ENCODE measurements at regions not wholly inside any gene's neighbourhood (a gene's known extent, or its start where the extent isn't known, plus 50 kb on each side); places are given as distances from the start of the nearest gene placed in this dataset.
A peak's percentile ranks its signal among the peaks of the same experiment; 100 is the strongest.
"Not testable (repeated sequence)": the region's sequence is repeated elsewhere in the genome, so short reads cannot be mapped to it uniquely, and the experiment has no call there.

- DNase-seq: no peak
Observed at GRCh38 chr7:83739527-83739926, 90.6 kb upstream of the SEMA3E start.

GRCh38 chr7:83738291-83738835 is 89.4 kb upstream of the SEMA3E start:
- peak in 1 of 58 donors; percentile 14 for DNase-seq

- no peak for DNase-seq
Observed at GRCh38 chr7:83732305-83732704, 83.4 kb upstream of the SEMA3E start.

- no peak for DNase-seq
Observed at GRCh38 chr7:83731154-83731553, 82.2 kb upstream of the SEMA3E start.

- DNase-seq: not testable (repeated sequence)
Observed at GRCh38 chr7:83716923-83717322, 68.0 kb upstream of the SEMA3E start.

- DNase-seq: no peak
Observed at GRCh38 chr7:83708531-83708930, 59.6 kb upstream of the SEMA3E start.

GRCh38 chr7:83704564-83704963 is 55.6 kb upstream of the SEMA3E start:
- no peak for DNase-seq

GRCh38 chr7:83702446-83702845 is 53.5 kb upstream of the SEMA3E start:
- no peak for DNase-seq

GRCh38 chr7:83701736-83702135 is 52.8 kb upstream of the SEMA3E start:
- no peak for DNase-seq
